HG02870 (cell line): ENCODE measurements at regions not wholly inside any gene's neighbourhood (a gene's known extent, or its start where the extent isn't known, plus 50 kb on each side); places are given as distances from the start of the nearest gene placed in this dataset.
"Not testable (repeated sequence)": the region's sequence is repeated elsewhere in the genome, so short reads cannot be mapped to it uniquely, and the experiment has no call there.

Source experiments
- ATAC-seq: cut with Tn5 transposase; IDR thresholded peaks from one replicate; pipeline ENCODE4 v1.9.1; 2021; ENCODE audit warnings: mild to moderate bottlenecking, moderate library complexity; ENCODE audit not compliant: unreplicated experiment

DNA sequence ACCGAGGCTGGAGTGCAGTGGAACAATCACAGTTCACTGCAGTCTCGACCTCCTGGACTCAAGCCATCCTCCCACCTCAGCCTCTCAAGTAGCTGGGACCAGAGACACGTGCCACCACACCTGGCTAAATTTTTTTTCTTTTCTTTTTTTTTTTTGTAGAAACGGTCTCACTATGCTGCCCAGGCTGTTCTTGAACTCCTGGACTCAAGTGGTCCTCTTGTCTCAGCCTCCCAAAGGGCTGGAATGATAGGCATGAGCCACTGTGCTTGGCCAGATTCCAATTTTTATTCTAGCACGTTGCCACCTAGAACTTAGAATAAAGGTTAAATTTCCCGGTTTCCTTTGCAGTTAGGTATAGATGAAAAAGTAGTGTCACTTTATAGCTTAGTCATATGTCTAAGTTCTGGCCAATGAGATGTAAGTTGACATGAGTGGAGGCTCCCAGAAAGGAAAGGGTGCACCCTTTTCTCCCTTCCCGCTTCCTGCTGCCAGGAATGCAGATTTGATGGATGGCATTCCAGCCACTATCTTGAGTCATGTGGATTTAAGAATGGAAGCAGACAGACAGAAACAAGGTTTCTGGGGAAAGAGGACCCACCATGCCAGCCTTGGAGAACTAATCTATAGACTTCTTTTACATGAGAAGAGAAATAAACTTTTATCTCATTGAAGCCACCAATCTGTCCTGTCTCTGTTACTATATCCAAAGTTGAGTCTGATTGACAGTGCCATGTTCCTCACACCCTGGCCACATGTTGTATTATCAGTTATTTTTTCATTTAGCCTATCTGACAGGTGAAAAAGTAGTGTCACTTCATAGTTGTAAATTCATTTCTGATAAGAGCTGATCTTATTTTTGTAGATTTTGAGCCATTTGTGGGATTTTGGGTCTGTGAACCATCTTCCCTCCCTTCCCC is 60.6 kb upstream of the NCOA3 start:
- ATAC-seq: no peak

DNA sequence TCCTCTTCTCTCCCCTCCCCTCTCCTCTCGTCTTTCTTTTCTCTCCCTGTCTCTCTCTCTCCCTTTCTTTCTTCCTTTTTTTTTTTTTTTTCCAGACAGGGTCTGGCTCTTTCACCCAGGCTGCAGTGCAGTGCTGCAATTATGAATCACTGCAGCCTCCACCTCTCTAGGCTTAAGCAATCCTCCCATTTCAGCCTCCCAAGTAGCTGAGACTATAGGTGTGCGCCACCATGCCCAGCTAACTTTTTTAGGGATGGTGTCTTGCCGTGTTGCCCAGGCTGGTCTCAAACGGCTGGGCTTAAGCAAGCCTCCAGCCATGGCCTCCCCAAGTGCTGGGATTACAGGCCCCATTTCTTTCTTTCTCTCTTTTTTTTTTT is 59.9 kb upstream of the NCOA3 start:
- ATAC-seq: no peak

DNA sequence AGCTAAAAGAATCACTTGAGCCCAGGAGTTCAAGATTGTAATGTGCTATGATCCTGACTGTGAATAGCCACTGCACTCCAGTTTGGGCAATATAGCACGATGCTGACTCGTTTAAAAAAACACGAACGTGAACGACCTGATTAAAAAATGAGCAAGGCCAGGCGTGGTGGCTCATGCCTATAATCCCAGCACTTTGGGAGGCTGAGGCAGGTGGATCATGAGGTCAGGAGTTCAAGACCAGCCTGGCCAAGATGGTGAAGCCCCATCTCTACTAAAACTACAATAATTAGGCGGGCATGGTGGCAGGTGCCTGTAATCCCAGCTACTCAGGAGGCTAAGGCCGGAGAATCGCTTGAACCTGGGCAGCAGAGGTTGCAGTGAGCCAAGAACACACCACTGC is 58.6 kb upstream of the NCOA3 start:
- not testable (repeated sequence) for ATAC-seq

DNA sequence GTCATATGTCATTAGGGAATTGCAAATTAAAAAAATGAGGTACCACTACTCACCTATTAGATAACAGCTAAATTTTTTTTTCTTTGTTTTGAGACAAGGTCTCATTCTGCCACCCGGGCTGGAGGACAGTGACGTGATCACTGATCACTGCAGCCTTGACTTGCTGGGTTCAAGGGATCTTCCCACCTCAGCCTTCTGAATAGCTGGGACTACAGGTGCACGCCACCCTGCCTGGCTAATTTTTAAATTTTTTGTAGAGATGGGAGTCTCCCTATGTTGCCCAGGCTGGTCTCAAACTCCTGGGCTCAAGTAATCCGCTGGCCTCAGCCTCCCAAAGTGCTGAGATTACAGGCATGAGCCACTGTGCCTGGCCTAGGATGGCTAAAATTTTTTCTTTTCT is 57.1 kb upstream of the NCOA3 start:
- no peak for ATAC-seq

DNA sequence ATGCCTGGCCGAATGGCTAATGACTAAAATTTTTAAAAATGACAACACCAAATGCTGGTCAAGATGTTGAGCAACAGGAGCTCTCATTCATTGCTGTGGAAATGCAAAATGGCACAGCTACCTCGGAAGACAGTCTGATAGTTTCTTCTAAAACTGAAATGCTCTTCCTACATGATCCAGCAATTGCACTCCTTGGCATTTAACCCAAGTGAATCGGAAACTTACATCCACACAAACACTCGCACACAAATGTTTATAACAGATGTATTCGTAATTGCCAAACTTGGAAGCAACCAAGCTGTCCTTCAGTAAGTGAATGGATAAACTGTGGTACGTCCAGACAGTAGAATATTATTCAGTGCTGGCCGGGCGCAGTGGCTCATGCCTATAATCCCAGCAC is 56.4 kb upstream of the NCOA3 start:
- no peak for ATAC-seq

DNA sequence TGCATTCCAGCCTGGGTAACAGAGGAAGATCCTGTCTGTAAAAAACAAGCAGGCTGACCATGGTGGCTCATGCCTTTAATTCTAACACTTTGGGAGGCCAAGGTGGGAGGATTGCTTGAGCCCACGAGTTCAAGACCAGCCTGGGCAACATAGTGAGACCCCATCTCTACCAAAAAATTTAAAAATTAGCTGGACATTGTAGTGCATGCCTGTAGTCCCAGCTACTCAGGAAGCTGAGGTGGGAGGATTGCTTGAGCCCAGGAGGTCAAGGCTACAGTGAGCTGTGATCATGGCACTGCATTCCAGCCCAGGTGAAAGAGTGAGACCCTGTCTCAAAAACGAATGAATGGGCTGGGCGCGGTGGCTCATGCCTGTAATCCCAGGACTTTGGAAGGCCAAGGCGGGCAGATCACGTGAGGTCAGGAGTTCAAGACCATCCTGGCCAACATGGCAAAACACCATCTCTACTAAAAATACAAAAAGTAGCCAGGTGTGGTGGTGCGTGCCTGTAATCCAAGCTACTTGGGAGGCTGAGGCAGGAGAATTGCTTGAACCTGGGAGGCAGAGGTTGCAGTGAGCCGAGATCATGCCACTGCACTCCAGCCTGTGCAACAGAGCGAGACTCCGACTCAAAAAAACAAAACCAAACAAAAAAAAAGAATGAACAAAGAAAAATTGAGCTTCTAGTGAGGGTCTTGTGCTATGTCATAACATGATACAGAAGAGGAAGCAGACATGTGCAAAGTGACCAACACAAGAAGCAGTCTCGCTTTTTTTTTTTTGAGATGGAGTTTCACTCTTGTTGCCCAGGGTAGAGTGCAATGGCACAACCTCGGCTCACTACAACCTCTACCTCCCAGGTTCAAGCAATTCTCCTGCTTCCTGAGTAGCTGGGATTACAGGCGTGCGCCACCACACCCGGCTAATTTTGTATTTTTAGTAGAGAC is 54.1 kb upstream of the NCOA3 start:
- not testable (repeated sequence) for ATAC-seq

DNA sequence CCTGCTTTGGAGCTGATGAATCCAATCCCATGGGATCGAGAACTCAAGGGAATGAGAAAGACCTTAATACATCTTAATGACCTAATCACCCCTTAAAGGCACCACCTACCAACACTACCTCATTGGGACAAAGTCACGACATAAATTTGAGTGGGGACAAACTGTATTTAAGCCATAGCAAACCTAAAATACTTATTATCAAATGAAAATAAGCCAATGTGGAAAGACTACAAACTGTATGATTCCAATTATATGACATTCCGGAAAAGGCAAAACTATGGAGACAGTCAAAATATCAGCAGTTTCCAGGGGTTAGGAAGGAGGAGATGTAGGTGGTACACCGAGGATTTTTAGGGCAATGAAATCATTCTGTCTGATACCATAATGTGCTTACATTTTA is 53.3 kb upstream of the NCOA3 start:
- ATAC-seq: no peak

DNA sequence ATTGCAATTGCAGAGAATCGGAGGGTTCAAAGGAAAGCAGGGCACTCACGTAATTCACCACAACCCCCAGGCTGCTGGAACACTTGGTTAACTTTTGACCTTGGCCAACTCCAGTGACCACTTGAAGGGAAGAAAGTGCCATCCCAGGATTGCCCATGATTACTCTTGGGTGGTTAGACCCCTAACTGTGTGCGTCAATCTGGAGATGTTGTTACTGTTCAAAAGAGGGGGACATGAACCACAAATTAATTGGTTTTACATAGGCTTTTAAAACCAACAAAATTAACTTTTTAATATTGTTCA is 50.1 kb upstream of the NCOA3 start:
- no peak for ATAC-seq
